ENCODE measurements at regions not wholly inside any gene's neighbourhood (a gene's known extent, or its start where the extent isn't known, plus 50 kb on each side); places are given as distances from the start of the nearest gene placed in this dataset.

- H3K27ac ChIP-seq = no peak overlapping the region
- no peak for TF ChIP-seq CTCF (IDR thresholded peaks at IDR 0.05)
- no peaks in the 10 kb centered on the region for H3K27me3 ChIP-seq
- no peak for DNase-seq (ENCODE audit: low spot score)
- no peak overlapping the region for H3K4me3 ChIP-seq
- no peaks in the 10 kb centered on the region for H3K36me3 ChIP-seq
- H3K4me1 ChIP-seq = no peaks in the 10 kb centered on the region
- H3K9me3 ChIP-seq = no peaks in the 10 kb centered on the region
Observed at GRCh38 chr12:97411341-97411740, 51.3 kb upstream of the RMST start.

Data from right atrium auricular region (tissue), 2 donors.